NCI-H1092 treated with DMSO at 0.1 percent for 48 hours (cell line): ENCODE measurements at regions not wholly inside any gene's neighbourhood (a gene's known extent, or its start where the extent isn't known, plus 50 kb on each side); places are given as distances from the start of the nearest gene placed in this dataset.
"Not testable (repeated sequence)": the region's sequence is repeated elsewhere in the genome, so short reads cannot be mapped to it uniquely, and the experiment has no call there.

ENCODE experiments used
- DNase-seq: peaks from one replicate; lab custom pipeline; 2025; lab: John Stamatoyannopoulos, UW

DNA sequence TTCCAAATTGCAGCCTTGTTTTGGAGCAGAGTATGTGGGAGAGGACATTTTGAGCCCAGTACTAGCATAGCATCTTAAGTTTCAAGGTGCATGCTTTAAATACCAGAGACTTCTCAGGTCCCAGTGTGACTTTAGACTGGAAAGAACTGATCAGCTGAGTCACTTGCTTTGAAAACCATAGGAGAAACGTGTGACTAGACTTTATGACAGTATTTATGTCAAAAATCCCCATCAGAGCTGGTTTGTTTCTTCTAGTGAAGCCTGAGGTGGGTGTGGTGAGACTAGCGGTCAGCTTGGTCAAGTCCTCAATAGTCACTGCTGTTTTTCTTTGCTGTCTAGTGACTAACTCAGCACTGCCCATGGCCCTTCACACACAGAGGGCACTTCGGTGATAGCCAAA lies 724.2 kb downstream of the GATA3 start:
- no peak for DNase-seq

DNA sequence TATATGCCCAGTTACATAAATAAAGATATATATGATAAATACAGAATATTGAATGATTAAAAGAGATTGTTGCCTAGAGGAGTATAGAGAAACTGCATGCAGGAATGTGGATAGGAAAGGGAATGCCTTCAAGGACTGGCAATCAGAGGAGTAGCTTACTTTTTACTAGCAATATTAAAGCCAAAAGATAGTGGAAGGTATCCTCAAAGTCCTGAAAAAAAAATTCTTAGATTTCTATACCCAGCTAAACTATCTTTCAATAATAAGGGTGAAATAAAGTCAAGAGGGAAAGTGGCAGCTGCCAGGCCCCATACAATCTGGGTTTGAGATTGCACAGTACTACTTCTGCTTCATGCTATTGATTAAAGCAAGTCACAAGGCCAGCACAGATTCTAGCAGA lies 733.2 kb downstream of the GATA3 start:
- DNase-seq, result no peak

DNA sequence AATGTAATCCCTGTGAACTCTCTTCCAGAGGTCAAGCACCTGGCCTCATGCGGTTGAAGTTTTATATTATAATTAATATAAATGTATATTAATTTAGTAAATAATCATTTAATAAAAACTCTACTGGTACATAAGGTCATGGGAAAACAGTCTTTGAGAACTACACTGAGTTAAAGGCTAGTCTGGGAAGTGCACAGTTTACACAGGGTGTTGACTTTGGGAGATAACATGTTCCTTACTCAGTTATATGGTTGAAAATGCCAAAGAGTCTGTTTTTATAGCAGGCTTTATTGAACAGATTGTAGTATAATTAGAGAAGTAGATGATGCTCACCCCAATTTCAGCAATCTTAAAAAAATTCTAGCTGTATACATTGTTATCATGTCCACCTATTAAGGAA lies 735.9 kb downstream of the GATA3 start:
- DNase-seq, result no peak

DNA sequence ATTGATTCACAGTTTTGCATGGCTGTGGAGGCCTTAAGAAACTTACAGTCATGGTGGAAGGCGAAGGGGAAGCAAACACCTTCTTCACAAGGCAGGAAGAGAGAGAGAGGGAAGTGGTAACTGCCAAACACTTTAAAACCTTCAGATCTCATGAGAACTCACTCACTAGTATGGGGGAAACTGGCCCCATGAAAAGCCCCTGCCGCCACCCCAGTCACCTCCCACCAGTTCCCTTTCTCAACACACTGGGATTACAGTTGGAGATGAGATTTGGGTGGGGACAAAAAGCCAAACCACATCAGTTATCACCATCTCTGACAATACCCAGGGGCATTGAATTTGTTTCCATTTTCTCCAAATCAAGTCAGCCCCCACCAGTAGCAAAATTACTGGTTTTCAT lies 740.4 kb downstream of the GATA3 start:
- DNase-seq, result no peak

GRCh38 chr10:8800426-8800825 lies 745.9 kb downstream of the GATA3 start:
- no peak for DNase-seq

DNA sequence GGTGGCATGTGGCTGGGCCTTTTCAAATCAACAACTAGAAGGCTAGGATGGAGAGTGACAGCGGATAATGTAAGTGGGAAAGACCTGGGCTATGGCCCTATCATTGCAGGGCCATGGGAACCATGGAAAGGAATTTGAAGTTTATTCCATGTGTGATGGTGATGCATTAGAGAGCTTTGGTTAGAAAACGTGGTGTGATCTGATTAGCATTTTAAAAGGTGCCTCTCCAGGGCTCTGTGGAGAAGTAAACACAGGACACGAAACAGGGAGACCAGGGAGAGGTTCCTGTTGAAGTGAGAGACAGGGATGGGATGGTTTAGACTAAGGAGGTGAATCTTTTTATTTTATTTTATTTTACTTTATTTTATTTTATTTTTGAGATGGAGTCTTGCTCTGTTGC lies 749.5 kb downstream of the GATA3 start:
- no peak for DNase-seq

DNA sequence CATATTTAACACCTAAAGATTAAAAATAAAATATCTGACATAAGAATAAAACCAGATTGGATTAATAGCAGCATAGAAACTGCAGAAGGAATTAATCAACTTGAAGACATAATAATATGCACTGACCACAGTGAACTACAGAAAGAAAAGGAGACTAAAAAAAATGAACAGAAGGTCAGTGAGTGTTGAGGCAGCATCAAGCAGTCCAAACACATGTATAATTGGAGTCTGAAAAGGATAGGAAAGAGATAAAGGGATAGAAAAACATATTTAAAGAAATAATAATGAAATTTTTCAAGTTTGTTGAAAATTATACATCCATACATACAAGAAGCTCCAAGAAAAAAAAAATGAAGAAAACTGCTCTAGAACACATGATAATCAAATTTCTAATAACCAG lies 756.2 kb downstream of the GATA3 start:
- no peak for DNase-seq

DNA sequence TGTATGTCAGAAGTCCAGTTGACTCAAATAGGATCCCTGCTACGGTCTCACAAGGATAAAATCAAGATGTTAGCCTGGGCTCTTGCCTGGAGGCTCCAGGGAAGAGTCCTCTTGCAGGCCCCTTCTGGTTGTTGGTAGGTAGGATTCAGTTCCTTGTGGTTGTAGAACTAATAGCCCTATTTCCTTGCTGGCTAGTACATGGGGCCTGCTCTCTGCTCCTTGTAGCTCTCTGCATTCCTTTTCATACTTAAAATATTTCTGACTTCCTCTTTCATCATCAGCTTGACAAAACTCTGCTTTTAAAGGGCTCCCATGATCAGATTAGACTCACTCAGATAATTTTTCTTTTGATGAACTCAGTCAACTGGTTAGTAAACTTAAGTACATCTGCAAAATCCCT lies 756.7 kb downstream of the GATA3 start:
- DNase-seq, result no peak

- DNase-seq, result no peak
Measured at GRCh38 chr10:8815969-8816368, 761.5 kb downstream of the GATA3 start.

- no peak for DNase-seq
Measured at GRCh38 chr10:8817299-8817698, 762.8 kb downstream of the GATA3 start.

GRCh38 chr10:8825611-8826010 lies 771.1 kb downstream of the GATA3 start:
- no peak for DNase-seq

- DNase-seq, result no peak
Measured at GRCh38 chr10:8829592-8829991, 775.1 kb downstream of the GATA3 start.

GRCh38 chr10:8830048-8830447 lies 775.6 kb downstream of the GATA3 start:
- no peak for DNase-seq

- DNase-seq, result no peak
Measured at GRCh38 chr10:8830876-8831275, 776.4 kb downstream of the GATA3 start.

DNA sequence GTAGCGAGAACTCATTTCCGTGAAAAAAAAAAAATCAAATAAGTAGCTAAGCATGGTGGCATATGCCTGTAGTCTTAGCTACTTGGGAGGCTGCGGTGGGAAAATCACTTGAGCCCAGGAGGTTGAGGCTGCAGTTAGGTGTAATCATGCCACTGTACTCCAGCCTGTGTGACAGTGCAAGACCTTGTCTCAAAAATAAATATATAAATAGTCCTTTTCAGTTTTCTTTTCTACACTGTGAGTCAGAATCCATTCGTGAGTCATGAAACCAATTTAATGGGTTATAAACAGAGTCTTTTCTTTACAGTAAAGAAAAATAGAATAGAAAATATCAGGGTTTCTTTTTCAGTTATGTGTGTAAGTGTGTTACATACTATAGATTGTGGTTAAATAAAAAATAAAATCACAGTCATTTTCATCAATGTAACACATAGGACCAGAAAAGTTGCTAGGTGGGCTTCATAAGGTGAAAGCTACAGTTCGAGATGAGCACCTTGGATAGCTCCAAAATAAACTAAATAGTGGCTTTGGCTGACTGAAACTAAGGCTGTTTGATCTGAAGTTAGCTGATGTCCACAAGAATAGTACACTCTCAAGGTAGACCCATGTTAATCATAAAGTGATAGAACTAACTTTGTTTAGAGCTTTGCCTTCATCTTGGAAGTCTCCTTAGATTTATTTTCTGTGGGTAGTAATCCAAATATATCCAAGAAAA lies 781.1 kb downstream of the GATA3 start:
- DNase-seq, result no peak

DNA sequence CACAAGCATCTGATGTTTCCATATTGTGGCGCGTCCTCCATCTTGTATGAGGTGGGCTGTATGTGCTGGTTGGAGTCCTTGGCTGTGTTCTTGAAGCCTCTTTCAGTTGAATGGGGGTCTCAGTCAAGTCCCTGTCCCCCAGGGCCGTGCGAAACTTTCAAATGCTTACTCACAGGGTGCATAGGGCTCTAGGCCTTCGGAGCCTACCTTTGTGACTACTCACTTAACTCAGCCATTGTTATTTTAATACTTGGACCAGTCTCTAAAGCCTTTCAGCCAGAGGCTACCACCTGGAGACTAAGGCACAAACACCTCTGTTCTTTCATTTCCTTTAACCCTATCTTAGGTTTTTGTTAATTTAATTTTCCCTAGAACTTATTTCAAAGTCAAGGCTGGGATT lies 785.9 kb downstream of the GATA3 start:
- no peak for DNase-seq

DNA sequence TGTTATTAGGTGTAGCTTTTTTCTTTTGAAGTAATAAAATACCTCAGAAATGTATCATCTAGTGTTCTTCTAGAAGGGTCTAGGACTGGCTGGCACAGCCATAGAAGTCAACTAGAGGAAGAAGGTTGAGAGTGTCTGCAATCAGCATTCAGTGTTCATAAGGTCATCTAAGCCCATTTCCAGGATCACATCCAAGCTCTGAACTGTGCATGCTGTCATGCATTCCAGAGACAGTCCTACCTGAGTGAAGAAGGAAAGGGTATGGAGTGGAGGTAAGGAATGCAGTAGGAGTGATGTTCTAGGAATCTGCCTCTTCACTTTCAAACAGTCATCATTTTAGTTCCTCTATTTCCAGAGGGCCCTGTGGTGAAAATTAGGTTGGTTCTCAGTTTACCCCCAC lies 789.7 kb downstream of the GATA3 start:
- DNase-seq, result no peak

GRCh38 chr10:8852546-8852945 lies 798.1 kb downstream of the GATA3 start:
- DNase-seq, result no peak

DNA sequence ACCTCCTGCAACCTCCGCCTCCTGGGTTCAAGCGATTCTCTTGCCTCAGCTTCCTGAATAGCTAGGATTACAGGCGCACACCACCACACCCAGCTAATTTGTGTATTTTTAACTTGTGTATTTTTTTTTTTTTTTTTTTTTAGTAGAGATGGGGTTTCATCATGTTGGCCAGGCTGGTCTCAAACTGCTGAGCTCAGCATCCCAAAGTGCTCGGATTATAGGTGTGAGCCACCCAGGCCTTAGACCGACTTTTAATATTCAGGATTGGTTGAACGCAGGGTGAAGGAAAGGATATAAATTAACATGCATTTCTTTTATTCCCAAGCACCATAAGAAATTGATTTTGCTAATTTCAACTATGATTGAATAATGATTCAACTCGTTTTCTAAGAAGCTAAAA lies 798.6 kb downstream of the GATA3 start:
- no peak for DNase-seq

DNA sequence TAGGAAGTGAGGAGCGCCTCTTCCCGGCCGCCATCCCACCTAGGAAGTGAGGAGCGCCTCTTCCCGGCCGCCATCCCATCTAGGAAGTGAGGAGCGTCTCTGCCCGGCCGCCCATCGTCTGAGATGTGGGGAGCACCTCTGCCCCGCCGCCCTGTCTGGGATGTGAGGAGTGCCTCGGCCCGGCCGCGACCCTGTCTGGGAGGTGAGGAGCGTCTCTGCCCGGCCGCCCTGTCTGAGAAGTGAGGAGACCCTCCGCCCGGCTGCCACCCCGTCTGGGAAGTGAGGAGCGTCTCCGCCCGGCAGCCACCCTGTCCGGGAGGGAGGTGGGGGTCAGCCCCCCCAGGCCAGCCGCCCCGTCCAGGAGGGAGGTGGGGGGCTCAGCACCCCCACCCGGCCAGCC lies 814.4 kb downstream of the GATA3 start:
- DNase-seq, result not testable (repeated sequence)

DNA sequence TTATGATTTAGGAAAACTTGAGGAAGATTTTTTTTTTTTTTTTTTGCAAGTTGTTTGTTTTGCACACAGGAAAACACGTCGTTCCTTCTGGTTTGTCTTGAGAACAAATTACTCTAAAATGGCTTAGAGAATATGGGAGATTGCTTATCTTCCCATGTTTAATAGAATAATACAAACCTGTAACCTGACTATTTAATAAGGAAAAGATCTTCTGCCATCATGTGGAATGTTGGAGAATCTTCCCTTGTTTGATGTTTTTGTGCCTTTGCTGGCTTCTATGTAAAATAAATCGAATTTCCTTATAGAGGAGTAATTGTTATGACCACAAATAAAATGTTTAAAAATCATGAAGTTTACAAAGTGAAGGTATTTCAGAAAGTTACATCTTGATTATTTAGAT lies 818.8 kb downstream of the GATA3 start:
- DNase-seq, result no peak

DNA sequence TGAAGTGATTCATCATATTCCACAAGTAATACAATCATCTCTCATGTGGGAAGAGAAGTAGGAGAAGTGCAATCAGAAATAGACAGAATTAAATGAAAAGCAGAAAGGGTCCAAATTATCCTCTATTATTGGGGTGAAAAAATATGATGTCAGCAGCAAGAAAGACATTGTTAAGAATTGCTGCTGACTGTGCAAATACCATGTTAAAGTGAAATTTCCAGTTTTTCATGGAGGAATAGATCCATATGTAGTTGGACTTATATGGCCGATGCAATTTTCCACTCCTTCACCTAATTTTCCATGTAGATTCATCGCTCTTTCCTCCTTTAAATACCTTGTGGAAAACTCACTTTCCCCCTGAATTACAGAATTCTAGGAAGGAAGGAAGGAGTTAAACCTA lies 819.8 kb downstream of the GATA3 start:
- no peak for DNase-seq

GRCh38 chr10:8874972-8875371 lies 820.5 kb downstream of the GATA3 start:
- no peak for DNase-seq

GRCh38 chr10:8876171-8876570 lies 821.7 kb downstream of the GATA3 start:
- DNase-seq, result no peak

GRCh38 chr10:8889538-8889937 lies 835.0 kb downstream of the GATA3 start:
- no peak for DNase-seq
